Panc1 (cell line): ENCODE measurements at regions not wholly inside any gene's neighbourhood (a gene's known extent, or its start where the extent isn't known, plus 50 kb on each side); places are given as distances from the start of the nearest gene placed in this dataset.

Source experiments
- ATAC-seq: fragments of 200-7000 bp; cut with Tn5 transposase; 2 replicates; pipeline ENCODE4 v1.9.1; 2020; ENCODE audit warnings: mild to moderate bottlenecking, moderate library complexity
- BruUV-seq: library from RNA; stranded (reverse); fragments of 400-500 nt; replicated peaks from 2 replicates; lab custom pipeline; 2021; lab: Mats Ljungman, UMichigan
- CTCF ChIA-PET: fragments of 300-600 bp; sonication (Branson Sonifier 250); formaldehyde crosslinking; loops from one replicate; lab custom pipeline; 2022; ENCODE audit warnings: antibody characterized with exemption; lab: Charles Lee
- POLR2A ChIA-PET: fragments of 300-600 bp; sonication (Branson Sonifier 250); formaldehyde crosslinking; loops from one replicate; lab custom pipeline; 2022; ENCODE audit warnings: antibody characterized with exemption; lab: Charles Lee
- DNase-seq: peaks from one replicate; pipeline ENCODE4 v3.0.0-alpha.2; 2010; ENCODE audit warnings: low read depth, low spot score
- H3K27ac ChIP-seq: 2 replicates; pipeline ENCODE4 v1.5.1; 2011; ENCODE audit warnings: mild to moderate bottlenecking, low read length, inconsistent platforms
- H3K27me3 ChIP-seq: fragments of 200-500 bp; sonication (Bioruptor generic); 2 replicates; pipeline ENCODE4 v1.6.0; 2014; ENCODE audit warnings: low read length, inconsistent platforms; ENCODE audit not compliant: control insufficient read depth, insufficient read depth
- H3K36me3 ChIP-seq: fragments of 200-500 bp; sonication (Bioruptor generic); 2 replicates; pipeline ENCODE4 v1.5.1; 2014; ENCODE audit warnings: inconsistent platforms, mild to moderate bottlenecking, low read length, moderate library complexity; ENCODE audit not compliant: control insufficient read depth, insufficient read depth
- H3K4me1 ChIP-seq: 2 replicates; pipeline ENCODE4 v1.5.1; 2011; ENCODE audit warnings: inconsistent platforms, mild to moderate bottlenecking, low read length, moderate library complexity; ENCODE audit not compliant: control insufficient read depth, insufficient read depth
- H3K4me3 ChIP-seq, 2 experiments: 2 replicates each; pipeline ENCODE4 v1.5.1; 2011 to 2012; ENCODE audit warnings: low read depth in 2 of 2, low read length in 2 of 2, mild to moderate bottlenecking in 2 of 2, inconsistent platforms in 1 of 2, moderate library complexity in 1 of 2
- H3K9me3 ChIP-seq: fragments of 200-500 bp; sonication (Bioruptor generic); 2 replicates; pipeline ENCODE4 v1.5.1; 2014; ENCODE audit warnings: low read depth, mild to moderate bottlenecking, inconsistent platforms, low read length, moderate library complexity; ENCODE audit not compliant: control insufficient read depth, insufficient read depth
- CTCF ChIP-seq: fragments of 450-650 bp; IDR thresholded peaks from 2 replicates; pipeline ENCODE4 v1.5.1; 2017; ENCODE audit warnings: mild to moderate bottlenecking
- POLR2AphosphoS5 ChIP-seq: IDR thresholded peaks from 2 replicates; pipeline ENCODE4 v1.6.1; 2012; ENCODE audit warnings: mild to moderate bottlenecking, low read depth, low read length, moderate library complexity
- REST ChIP-seq, 2 experiments: IDR thresholded peaks; 2 replicates each; pipeline ENCODE4 v1.6.1; 2011 to 2012; ENCODE audit warnings: low read depth in 2 of 2, control low read depth in 1 of 2, low read length in 1 of 2, mild to moderate bottlenecking in 1 of 2, moderate library complexity in 1 of 2; ENCODE audit not compliant: insufficient read depth in 1 of 2
- SIN3A ChIP-seq: IDR thresholded peaks from 2 replicates; pipeline ENCODE4 v1.6.1; 2012; ENCODE audit warnings: low read depth, mild to moderate bottlenecking, low read length, moderate library complexity, borderline replicate concordance; ENCODE audit not compliant: insufficient read depth
- TCF7L2 ChIP-seq: IDR thresholded peaks from 2 replicates; pipeline ENCODE4 v1.6.1; 2011; ENCODE audit warnings: mild to moderate bottlenecking, low read depth, low read length, inconsistent platforms
- in situ Hi-C: cut with HindIII; loops from 2 replicates; pipeline ENCODE4 v1.10.0; 2016; ENCODE audit warnings: low sequenced_read_pairs, low pct_unique_long_range_greater_than_20kb
- intact Hi-C: fragments of 100-400 bp; cut with micrococcal nuclease; formaldehyde crosslinking; loops from one replicate; pipeline ENCODE4 v1.10.0; 2022; ENCODE audit not compliant: unreplicated experiment

- TF ChIP-seq SIN3A (no peak), REST (IDR thresholded peaks at IDR 0.05; ENCODE audit: insufficient read depth in 1 of 2, low read depth in 2 of 2, low read length in 1 of 2) (no peak), TCF7L2 (no peak)
- BruUV-seq: no TSS peak
- DNase-seq: no peak
- ChIA-PET CTCF (no interaction called here), POLR2A (no interaction called here)
- Histone ChIP-seq H3K36me3 (no peaks in the 10 kb centered on the region), H3K27me3 (no peaks in the 10 kb centered on the region), H3K4me3 (no peak overlapping the region), H3K9me3 (no peaks in the 10 kb centered on the region), H3K4me1 (no peaks in the 10 kb centered on the region), H3K27ac (no peak overlapping the region)
- in situ Hi-C loops: no loop called here
- ATAC-seq: no peak
- intact Hi-C loops: no loop called here
These were observed 491.9 kb upstream of the CHAC2 start for GRCh38 chr2:53275743-53276142.

GRCh38 chr2:53268626-53269025, 499.0 kb upstream of the CHAC2 start:
- no peak overlapping the region for H3K4me3 ChIP-seq
- in situ Hi-C loops (no loop called here), intact Hi-C loops (no loop called here)
- TF ChIP-seq REST (IDR thresholded peaks at IDR 0.05; ENCODE audit: insufficient read depth in 1 of 2, low read depth in 2 of 2, low read length in 1 of 2) (no peak), POLR2AphosphoS5 (no peak), TCF7L2 (no peak), SIN3A (no peak), CTCF (no peak)
- no peaks in the 10 kb centered on the region for H3K36me3 ChIP-seq
- no peak overlapping the region for H3K27ac ChIP-seq
- POLR2A ChIA-PET: no interaction called here
- H3K27me3 ChIP-seq: no peaks in the 10 kb centered on the region
- no peak for ATAC-seq
- CTCF ChIA-PET: no interaction called here
- no peaks in the 10 kb centered on the region for H3K4me1 ChIP-seq
- DNase-seq: no peak
- H3K9me3 ChIP-seq: no peaks in the 10 kb centered on the region
- no TSS peak for BruUV-seq
